ENCODE measurements at regions not wholly inside any gene's neighbourhood (a gene's known extent, or its start where the extent isn't known, plus 50 kb on each side); places are given as distances from the start of the nearest gene placed in this dataset.

DNA sequence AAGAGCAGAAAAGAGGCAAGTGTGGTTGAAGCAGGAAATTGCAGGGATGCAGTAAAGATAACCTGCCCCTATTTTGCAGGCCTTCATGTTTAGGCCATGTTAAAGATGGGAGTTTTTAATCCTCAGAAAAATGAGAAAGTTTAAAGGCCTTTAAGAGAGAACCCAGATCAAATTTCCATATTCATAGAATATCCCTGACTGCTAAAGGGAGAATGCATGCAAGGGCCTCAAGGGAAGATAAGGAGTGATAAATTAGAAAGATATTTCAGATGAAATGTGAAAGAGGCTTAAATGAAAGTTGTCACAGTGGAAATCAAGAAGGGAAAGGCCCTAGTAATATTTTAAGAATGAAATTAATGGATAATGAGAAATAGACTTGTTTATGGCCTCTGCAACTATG is 292.1 kb downstream of the SATB1 start:
- ATAC-seq (ENCODE audit: low FRiP score) (no peak), DNase-seq (ENCODE audit: low spot score) (no peak)
- TF ChIP-seq, protein P1, sequence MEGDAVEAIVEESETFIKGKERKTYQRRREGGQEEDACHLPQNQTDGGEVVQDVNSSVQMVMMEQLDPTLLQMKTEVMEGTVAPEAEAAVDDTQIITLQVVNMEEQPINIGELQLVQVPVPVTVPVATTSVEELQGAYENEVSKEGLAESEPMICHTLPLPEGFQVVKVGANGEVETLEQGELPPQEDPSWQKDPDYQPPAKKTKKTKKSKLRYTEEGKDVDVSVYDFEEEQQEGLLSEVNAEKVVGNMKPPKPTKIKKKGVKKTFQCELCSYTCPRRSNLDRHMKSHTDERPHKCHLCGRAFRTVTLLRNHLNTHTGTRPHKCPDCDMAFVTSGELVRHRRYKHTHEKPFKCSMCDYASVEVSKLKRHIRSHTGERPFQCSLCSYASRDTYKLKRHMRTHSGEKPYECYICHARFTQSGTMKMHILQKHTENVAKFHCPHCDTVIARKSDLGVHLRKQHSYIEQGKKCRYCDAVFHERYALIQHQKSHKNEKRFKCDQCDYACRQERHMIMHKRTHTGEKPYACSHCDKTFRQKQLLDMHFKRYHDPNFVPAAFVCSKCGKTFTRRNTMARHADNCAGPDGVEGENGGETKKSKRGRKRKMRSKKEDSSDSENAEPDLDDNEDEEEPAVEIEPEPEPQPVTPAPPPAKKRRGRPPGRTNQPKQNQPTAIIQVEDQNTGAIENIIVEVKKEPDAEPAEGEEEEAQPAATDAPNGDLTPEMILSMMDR (IDR thresholded peaks at IDR 0.05): no peak

DNA sequence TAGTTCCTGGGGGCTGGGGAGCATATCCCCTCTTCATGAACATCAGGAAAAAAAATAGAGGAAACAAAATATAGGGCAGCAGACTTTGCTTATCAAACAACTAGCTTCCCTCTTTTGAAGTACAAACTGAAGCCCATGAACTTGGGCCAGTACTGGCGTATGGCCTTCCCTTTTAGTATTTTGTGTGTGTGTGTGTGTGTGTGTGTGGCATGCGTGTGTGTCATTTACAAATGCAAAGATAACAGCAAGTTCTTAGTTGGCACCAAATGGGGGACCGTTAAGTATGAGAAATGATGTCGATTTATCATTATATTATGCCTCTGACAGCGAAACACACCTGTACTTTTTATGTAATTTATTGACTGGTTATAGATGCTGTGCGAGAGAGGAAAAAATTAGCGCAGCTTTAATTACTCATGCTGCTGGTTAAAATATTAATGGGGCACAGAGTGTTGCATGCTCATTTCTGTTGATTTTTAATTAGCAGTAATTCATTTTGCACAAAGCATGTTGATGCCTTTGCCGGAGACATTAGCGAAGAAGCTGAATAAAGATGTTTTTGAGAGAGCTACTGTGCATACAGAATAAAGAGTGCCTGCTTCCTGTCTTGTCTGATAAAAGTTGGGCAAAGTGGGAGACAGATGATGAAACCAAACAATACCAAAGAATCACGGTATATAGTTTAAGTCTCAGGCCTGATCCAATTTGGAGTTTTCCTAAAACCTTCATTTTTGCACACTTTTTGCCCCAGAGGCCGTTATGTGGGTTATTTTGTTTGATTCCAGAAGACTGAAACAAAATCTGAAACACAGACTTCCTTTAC is 297.1 kb downstream of the SATB1 start:
- TF ChIP-seq, protein P1 (IDR thresholded peaks at IDR 0.05): no peak
- no peak for ATAC-seq (ENCODE audit: low FRiP score)
- DNase-seq (ENCODE audit: low spot score): no peak

DNA sequence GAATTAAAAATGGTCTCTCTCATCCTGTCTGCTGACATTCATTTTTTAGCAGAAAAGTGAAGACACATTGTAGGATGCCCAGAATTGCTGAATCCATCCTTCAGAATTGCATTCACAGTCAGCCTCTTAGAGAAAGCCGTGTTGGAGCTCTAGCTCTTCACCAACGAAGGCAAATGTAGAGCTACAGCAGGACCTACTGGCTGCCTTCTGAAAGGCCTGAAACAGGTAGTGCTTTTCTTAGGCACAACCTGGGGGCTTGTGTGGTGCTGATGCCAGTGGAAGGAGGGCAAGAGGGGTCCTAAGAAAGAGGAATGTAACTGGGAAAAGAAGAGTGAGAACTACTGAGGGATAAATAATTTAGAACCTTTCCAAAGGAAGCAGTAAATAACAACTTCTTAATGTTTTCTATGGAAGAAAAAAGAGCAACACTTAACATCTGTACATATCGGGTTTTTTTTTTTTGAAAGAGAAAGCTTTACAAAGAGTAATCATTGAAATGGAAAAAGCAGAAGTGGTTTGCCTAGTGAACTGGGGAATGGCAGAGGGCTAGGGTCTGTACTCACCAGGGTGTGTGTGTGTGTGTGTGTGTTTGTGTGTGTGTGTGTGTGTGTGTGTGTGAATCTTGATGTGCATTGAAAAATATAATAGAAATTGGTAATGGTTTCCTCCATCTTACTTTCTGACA is 297.8 kb downstream of the SATB1 start:
- TF ChIP-seq, protein P1 (IDR thresholded peaks at IDR 0.05): no peak
- ATAC-seq (ENCODE audit: low FRiP score): no peak
- DNase-seq (ENCODE audit: low spot score): no peak

DNA sequence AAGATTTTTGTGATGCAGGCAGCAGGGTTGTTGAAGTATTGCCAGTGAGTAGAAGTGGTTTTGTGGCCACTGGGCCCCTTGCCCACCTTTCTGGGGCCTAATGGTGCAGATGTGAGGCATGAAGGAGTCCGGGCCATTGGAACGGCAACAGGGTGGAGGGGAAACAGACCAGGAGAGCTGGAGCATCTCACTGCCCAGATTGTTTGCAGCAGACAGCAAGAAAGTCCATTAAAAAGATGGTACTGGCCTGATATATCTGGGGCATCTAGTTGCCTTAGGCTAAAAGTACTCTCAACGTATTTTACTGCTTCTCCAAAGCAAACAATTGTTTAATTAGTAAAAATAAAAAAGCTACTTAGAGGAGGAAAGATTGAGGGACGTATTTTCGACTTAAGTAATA is 298.4 kb downstream of the SATB1 start:
- TF ChIP-seq, protein P1 (IDR thresholded peaks at IDR 0.05): no peak
- ATAC-seq (ENCODE audit: low FRiP score) (no peak), DNase-seq (ENCODE audit: low spot score) (no peak)

DNA sequence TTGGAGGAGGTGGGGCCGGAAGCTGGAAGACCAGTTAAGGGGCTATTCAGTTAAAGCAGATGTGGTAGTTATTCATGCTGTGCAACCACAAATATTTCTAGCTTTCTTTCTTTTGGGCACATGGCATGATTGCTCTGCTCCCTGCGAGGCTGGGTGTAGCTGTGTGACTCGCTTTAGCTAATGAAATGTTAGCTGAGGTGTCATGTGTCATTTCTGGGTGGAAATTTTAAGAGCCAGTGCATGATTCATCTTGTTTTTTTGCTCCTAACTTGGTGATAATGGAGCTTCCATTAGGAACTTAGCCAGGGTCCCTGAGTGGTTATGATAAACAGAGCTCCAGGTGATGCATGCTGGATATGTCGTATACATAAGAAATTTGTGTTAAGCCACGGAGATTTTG is 300.6 kb downstream of the SATB1 start:
- TF ChIP-seq, protein P1 (IDR thresholded peaks at IDR 0.05): no peak
- no peak for ATAC-seq (ENCODE audit: low FRiP score)
- no peak for DNase-seq (ENCODE audit: low spot score)

DNA sequence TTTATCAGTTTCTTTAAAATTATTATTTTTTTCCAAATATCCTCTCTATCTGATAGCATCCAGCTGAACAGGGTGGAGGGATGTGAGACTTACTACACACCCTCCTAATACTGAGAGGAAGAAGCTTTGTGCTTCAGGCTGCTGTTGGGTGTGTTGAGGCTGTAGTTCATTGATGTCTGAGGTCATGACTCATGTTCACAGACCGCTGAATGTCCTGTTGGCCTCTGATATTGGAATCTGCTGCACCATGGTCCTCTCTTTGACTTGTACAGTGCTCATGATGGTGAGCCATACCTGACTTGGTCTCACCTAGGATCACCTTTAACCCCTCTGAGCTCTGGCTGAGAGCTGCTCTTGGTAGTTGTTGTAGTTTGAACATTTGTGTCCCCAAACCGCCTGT is 302.9 kb downstream of the SATB1 start:
- DNase-seq (ENCODE audit: low spot score) (no peak), ATAC-seq (ENCODE audit: low FRiP score) (no peak)
- TF ChIP-seq, protein P1 (IDR thresholded peaks at IDR 0.05): no peak

DNA sequence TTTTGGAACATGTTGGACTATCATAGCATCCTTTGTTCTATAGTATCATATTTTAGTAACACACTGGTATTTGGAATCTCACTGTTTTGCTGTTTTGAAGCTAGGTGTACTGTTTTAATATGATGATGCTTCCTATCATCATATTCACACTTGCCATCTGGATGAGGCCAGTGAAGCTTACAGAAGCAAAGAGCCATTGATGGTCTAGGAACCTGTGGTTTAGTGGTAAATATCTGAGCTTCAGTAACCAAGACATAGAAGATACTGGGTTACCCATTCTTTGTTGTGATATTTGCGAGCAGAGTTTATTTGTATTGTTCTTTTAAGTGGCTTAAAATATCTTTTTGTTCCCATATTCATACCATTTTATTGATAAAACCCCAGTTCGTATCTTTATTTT is 304.1 kb downstream of the SATB1 start:
- DNase-seq (ENCODE audit: low spot score): no peak
- no peak for ATAC-seq (ENCODE audit: low FRiP score)
- TF ChIP-seq, protein P1 (IDR thresholded peaks at IDR 0.05): no peak
